DND-41 (cell line): ENCODE measurements at regions not wholly inside any gene's neighbourhood (a gene's known extent, or its start where the extent isn't known, plus 50 kb on each side); places are given as distances from the start of the nearest gene placed in this dataset.

Experiments
- EZH2 ChIP-seq: IDR thresholded peaks from 3 replicates; pipeline ENCODE4 v1.6.1; 2012; ENCODE audit warnings: borderline replicate concordance, low read depth, mild to moderate bottlenecking, moderate library complexity, low read length, inconsistent platforms; ENCODE audit not compliant: severe bottlenecking
- TF ChIP-seq, protein P1 (sequence below): IDR thresholded peaks from 2 replicates; pipeline ENCODE4 v1.5.1; 2012; ENCODE audit warnings: borderline replicate concordance, low read length, moderate library complexity, mild to moderate bottlenecking; ENCODE audit not compliant: poor library complexity, severe bottlenecking; ENCODE audit errors: extremely low read depth

- no peak for TF ChIP-seq EZH2
- TF ChIP-seq, protein P1, sequence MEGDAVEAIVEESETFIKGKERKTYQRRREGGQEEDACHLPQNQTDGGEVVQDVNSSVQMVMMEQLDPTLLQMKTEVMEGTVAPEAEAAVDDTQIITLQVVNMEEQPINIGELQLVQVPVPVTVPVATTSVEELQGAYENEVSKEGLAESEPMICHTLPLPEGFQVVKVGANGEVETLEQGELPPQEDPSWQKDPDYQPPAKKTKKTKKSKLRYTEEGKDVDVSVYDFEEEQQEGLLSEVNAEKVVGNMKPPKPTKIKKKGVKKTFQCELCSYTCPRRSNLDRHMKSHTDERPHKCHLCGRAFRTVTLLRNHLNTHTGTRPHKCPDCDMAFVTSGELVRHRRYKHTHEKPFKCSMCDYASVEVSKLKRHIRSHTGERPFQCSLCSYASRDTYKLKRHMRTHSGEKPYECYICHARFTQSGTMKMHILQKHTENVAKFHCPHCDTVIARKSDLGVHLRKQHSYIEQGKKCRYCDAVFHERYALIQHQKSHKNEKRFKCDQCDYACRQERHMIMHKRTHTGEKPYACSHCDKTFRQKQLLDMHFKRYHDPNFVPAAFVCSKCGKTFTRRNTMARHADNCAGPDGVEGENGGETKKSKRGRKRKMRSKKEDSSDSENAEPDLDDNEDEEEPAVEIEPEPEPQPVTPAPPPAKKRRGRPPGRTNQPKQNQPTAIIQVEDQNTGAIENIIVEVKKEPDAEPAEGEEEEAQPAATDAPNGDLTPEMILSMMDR, result no peak
These were observed 104.0 kb downstream of the CDC7 start for GRCh38 chr1:91604632-91605031.
